GM12872 (cell line): ENCODE measurements at regions not wholly inside any gene's neighbourhood (a gene's known extent, or its start where the extent isn't known, plus 50 kb on each side); places are given as distances from the start of the nearest gene placed in this dataset.

Source experiments
- TF ChIP-seq, protein P1 (sequence below): IDR thresholded peaks from 3 replicates; pipeline ENCODE4 v1.5.1; 2011; ENCODE audit warnings: low read depth, mild to moderate bottlenecking, low read length, moderate library complexity; ENCODE audit not compliant: insufficient read depth

DNA sequence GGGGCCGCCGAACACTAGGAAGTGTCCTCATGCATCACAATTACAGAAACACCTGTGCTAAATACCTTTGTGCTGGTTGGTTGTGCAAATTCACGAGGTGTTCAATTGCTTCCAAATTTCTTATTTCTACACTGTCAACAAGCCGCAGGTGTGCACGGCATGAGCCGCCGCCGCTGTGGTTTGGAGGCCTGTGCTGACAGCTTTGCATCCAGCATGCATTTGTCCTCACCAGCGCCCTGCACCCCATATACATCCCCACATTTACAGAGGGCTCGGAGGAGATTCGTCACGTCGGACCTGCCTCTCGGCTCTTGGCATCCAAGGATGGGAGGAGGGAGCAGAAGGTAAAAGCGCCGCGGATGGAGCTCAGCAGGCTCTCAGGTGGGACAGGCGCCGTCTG, 305.3 kb upstream of the MKI67 start:
- TF ChIP-seq, protein P1, sequence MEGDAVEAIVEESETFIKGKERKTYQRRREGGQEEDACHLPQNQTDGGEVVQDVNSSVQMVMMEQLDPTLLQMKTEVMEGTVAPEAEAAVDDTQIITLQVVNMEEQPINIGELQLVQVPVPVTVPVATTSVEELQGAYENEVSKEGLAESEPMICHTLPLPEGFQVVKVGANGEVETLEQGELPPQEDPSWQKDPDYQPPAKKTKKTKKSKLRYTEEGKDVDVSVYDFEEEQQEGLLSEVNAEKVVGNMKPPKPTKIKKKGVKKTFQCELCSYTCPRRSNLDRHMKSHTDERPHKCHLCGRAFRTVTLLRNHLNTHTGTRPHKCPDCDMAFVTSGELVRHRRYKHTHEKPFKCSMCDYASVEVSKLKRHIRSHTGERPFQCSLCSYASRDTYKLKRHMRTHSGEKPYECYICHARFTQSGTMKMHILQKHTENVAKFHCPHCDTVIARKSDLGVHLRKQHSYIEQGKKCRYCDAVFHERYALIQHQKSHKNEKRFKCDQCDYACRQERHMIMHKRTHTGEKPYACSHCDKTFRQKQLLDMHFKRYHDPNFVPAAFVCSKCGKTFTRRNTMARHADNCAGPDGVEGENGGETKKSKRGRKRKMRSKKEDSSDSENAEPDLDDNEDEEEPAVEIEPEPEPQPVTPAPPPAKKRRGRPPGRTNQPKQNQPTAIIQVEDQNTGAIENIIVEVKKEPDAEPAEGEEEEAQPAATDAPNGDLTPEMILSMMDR = no peak

DNA sequence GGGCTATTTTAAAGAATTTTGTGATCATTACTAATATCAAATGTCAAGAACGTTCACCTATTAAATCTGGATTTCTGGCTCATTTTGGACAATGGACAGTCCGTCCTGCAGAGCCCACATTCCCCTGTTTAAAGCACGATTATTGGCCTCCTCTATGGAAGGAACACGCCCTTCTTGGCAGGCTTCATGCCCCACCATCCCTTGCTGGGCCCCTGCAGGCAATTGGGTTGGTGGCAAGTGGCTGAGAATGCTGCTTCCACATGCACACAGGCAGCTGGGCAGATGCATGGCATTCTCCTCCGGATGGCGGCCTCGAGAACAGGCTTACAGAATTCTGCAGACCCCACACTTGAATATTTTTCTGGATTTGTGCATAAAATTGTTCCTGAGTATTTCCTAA, 305.8 kb upstream of the MKI67 start:
- TF ChIP-seq, protein P1 = no peak

DNA sequence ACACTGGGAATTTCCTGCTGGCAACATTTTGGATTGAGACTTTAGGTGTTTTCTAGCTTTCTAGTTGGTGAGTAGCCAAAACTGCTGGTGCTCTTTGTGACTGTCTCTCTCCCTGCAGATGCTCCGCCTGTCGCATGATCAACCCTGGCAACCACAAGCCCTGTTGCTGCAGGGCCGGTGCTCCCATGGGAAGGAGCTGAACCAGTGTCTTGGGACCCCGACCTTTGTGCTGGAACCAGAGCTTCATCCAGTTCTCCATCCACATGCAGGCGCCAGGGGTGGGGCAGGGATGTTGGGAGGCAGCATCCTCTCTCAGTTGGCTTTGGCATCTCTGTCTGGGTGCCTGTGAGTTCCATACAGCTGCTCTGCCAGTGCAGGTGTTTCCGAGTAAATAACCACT, 306.2 kb upstream of the MKI67 start:
- TF ChIP-seq, protein P1 = no peak

DNA sequence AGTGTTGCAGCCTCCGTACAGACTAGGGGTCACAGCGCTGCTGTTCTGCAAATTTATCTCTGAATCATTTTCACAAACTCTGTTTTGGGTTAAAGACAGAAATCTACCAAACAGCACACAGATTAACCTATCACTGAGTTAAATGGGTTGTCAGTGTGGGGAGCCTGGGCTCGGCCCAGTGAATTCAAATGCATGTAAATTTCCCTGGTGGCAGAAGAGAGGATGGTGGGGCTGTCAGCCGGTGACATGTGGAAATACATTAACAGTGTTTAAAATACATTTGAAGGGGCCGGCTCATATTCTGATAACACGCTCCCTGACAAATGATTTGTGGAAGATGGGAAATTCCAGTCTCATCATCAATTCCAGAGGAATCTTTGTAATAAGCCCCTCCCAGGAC, 309.6 kb upstream of the MKI67 start:
- TF ChIP-seq, protein P1 = no peak

DNA sequence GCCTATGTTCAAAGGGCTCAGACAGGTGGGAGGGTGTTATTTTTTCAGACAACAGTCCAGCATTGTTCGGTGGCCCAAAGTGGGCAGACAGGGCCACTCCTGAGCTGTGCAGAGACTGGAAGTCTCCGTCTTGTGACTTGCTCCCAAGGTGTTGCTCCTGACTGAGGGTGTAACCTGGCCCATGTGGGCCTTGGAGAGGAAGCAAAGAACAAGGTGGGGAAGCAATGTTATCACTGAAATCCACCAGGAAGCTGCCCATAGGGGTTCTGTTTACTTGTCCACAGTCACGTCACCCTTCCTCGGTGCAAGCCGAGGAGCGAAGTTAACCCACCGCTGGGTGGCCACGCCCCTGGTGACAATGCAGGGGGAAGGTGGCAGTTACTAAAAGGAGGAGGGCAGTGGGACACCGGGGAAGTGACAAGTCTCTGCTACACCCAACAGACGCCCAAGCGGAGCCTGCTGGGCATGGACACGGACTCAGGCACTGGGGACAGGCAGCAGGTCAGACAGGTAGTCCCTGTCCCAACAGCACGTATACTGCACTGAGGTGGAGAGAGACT, 311.6 kb upstream of the MKI67 start:
- TF ChIP-seq, protein P1 = no peak

DNA sequence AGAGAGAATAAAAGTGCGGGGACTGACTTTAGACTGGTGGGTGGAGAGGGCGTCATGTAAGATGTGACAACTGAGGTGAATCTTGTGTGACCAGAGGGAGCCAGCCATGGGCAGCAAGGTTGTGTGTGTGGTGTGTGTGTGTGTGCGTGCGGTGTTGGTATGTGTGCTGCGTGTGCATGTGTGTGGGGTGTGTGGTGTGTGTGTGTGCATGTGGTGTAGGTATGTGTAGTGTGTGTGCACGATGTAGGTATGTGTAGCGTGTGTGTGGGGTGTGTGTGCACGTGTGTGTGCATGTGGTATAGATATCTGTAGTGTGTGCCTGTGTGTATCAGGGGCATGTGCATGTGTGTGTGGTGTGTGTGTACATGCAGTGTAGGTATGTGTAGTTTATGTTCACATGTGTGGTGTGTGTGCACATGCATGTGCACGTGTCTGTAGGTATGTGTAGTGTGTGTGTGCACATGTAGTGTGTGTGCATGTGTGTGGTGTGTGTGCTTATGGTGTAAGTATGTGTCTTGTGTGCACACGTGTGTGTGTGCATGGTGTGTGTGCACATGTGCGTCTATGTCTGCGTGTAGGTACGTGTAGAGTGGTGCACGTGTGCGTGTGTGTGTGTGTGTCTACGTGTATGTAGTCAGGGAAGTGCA, 312.3 kb upstream of the MKI67 start:
- TF ChIP-seq, protein P1 = no peak

DNA sequence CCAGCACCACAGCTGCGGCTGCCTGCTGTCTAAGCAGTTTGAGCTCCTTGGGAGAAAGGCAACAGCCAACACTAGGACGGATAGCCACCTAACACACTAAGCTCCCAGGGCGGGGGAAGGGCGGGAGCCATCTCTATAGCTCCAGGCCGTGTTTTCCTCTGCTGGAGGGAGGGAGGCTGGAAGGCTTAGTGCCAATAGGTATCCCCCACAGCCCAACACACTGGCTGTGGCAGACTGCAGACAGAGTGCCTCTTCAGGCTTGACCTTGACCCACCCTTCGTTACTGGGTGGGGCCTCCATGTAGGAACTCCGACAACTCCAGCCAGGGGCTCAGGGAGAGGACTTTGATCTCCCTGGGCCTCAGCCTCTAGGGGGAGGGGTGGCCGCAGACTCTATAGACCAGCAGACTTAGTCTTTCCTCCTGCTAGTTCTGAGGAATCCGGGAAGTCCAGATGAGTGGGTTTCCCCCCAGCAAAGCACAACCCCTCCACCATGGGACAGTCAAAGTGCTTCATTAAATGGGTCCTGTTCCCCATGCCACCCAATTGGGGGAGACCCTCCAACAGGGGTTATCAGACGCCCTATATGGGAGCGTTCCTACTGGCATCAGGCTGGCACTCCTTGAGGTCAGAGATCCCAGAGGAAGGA, 314.4 kb upstream of the MKI67 start:
- TF ChIP-seq, protein P1 = no peak
